GM18867 (cell line): ENCODE measurements at regions not wholly inside any gene's neighbourhood (a gene's known extent, or its start where the extent isn't known, plus 50 kb on each side); places are given as distances from the start of the nearest gene placed in this dataset.

Experiments
- ATAC-seq: cut with Tn5 transposase; IDR thresholded peaks from one replicate; pipeline ENCODE4 v1.9.1; 2021; ENCODE audit warnings: mild to moderate bottlenecking, moderate library complexity; ENCODE audit not compliant: unreplicated experiment

DNA sequence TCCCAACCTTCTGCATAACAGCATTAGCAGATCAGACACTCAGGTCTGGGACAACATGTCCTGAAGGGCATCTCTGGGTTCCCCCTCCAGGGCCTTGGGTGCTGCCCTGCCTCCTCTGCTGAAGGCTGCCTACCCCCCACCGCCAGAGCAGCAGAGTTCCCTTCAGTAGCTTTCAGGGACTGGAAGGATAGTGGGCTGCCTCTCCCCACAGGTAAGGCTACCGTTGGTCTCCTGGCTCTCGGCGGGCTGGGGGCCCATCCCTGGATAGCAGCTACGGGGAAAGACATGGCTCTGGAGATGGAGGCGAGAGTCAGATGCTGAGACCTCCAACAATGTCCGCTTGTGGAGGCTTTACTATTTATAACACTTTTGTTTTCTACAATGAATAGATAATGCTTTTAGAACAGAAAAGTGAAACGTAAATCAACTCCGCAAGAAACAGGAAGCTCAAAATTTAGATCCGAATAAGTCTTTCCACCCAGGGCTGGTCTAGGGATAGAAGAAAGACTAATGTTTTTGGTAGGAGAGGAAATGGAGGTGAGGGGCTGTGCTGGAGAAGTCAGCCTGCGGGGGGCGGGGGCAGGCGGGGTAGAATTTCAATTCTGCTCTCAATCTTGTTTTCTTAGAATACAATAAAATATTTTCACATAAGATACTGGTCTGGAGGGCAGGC is 58.4 kb downstream of the ARL4C start:
- no peak for ATAC-seq

DNA sequence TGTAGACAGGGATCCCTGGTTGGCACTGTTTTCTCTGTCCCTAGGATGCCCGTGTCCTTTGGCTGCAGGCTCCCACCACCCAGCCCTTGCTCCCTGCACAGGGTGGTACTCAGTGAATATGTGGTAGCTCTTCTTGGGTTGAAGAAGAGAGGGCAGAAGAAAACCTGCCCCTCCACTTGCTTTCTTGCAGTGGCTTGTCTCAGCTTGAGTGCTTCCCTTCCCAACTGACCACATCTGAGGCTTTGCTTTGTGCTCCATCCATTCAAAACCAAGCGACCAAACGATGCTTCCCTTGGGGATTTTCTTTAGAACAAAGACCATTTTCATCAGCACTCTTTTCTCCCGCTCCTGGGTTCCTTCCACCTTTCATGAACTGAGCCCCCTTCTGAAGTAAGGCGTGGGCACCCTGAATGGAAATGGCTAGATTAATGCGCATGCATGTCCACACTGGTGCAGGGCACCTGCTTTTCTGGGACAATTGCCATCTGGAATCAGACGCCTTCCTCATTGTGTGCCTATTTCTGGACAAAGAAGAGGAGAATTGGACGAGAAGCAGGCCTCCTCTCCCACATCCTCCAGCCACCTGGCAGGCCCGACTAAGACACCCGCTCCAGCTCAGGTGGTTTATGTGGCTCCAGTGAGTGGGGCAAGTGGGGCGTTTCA is 59.1 kb downstream of the ARL4C start:
- no peak for ATAC-seq

DNA sequence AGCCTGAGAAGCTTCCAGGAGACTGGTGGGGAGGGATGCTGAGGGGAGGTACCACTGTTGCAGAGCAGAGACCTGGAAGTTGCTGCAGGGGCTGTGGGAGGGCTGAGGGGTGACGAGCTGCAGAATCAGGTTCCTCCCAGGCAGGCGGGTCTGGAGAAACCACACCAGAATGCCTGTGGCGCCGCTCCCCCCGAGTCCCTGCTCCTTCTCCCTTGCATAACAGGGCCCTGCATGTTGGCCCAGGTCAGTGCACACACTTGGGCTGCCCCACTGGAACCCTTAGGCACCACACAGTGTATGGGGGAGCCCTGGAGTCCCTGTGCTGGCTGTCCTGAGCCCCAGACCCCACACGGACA is 60.4 kb downstream of the ARL4C start:
- no peak for ATAC-seq

DNA sequence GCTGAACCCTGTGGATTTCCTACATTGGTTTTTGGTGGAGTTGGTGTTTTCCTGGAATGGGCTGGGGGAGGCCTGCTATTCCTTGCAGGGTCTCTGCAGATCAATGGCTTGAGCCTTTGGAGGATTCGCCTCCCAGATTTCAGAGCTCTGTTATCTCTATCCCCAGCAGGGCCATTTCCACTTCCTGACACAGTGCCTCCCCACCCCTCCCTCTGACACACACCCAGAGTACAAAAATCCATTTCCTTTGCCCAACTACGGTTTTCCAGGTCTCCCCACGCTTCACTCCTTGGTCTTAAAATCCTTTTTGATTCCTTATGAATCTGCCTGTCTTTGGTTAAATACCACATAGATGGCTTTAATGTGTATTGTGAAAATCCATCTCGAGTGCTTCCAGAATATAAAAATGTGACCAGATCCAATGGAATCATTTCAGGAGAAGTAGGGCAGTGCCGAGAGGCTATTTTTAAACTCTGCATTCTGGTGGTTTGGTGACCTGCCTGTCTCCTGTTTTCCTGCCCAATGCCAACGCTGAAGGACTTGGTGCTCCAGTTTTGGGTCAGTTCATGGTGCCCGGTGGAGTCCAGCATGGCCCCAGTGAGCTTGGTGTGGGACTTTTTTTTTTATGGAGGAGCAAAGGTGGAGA is 60.9 kb downstream of the ARL4C start:
- ATAC-seq, result no peak

DNA sequence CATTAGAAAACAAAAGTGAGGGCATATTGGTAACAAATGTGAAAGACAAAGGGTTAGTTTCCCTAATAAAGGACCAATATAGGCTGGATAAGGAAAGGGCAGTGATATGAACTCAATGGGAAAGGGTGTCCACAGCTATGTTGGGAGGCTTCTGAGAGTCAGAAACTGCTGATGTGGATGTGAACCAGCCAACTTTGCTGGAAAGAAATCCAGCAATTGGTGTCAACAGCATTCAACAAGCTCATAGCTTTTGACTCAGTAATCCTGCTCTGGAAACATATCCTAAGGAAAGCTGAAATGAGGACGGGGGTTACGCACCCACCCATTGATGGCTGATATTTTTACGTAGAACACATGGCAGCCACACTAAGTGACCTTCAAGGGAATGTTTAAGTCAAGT is 63.7 kb downstream of the ARL4C start:
- ATAC-seq, result no peak

DNA sequence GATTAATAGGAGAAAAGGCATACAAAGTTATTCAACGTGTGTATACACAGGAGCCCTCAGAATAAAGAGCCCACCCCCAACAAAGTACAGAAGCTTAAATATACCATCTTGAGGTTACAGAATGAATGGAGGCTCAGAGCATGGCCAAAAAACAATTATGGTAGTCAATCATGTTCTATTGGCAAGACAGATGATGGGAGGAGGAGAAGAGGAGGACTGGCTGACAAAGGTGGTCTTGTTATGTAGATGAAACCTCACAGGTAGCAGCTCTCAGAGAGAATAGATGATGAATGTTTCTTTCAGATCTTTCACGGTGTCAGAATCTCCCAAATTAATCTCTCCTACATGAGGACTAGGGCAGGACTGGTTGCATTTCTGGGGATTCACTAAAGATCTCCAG is 66.0 kb downstream of the ARL4C start:
- ATAC-seq, result no peak

DNA sequence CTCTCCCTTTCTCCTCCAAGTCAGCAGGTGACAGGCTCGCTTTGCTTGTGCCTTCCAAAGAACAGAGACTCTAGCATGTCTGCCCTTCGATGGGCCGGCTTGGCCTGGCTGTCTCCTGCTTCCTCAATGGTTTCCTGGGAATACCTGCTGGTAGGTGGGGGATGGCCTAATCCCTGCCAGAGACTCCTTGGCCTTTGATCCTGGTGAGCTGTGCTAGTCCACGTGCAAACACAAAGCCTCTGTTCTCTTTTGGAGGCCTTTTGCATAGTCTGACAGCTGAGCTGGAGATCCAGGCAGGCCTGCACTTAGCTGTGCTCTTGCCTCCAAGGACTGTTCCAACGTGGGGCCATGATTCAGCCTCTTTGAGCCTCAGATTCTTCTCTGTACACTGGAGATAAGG is 67.6 kb downstream of the ARL4C start:
- ATAC-seq, result no peak

DNA sequence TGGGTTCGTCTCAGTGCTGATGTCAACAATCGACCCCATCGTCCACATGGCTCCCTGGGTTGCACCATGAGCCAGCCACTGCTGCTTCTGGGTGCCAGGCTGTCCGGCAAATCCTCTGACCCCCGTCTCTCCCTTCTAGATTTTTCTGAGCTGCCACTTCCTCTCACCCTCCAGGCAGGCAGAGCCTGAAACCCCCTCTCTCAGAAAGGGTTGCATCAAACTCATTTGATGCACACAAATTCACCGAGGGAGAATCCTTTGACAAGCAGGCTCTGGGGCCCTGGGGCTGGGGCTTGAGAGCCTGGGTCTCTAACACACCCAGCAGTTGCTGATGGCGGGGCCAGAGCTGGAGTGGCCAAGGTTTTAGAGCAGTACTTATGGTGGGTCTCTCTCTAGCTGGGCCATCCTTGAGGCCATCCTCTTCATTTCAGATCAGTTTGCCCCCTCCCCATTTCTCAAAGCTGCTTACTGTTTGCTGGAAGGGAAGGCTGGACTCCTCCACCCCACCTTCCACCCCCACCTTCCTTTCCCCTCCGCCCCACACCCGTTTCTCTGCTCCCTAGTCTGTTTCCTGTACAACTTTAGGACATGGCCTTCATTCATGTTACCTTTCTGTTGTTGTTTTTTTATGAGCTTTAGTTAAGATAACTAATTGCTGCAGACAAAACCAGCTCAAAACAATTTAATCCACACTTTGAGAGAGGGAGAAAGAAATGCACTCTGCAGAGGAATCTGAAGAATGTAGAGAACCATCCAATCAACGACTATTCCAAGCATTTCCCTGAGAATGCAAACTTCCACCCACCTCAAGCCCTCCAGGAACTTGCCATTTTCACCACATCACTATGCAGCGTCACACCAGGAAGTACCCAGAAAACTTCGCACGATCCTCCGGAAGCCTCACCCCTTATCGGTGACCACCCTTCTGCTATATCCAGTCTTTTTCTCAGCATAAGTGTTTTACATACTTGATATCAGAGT is 69.5 kb downstream of the ARL4C start:
- ATAC-seq, result no peak

DNA sequence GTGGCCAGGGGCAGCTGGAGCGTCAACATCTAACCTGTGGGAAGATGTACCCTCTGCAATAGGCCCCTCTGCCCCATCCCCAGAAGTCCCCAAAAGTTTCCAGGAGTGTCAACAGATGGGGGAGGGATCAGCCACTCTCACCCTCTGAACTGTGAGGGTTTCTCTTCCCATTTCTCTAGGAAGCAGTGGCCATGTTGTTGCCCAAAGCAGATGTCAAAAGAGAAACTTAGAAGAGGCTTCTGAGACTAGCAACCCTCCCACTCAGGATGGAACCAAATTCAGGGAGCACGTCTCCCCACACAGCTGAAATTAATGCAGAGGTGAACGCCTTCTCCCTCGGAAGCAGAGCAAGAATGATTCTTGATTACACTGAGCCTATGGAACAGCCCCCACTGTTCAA is 70.3 kb downstream of the ARL4C start:
- ATAC-seq, result no peak

DNA sequence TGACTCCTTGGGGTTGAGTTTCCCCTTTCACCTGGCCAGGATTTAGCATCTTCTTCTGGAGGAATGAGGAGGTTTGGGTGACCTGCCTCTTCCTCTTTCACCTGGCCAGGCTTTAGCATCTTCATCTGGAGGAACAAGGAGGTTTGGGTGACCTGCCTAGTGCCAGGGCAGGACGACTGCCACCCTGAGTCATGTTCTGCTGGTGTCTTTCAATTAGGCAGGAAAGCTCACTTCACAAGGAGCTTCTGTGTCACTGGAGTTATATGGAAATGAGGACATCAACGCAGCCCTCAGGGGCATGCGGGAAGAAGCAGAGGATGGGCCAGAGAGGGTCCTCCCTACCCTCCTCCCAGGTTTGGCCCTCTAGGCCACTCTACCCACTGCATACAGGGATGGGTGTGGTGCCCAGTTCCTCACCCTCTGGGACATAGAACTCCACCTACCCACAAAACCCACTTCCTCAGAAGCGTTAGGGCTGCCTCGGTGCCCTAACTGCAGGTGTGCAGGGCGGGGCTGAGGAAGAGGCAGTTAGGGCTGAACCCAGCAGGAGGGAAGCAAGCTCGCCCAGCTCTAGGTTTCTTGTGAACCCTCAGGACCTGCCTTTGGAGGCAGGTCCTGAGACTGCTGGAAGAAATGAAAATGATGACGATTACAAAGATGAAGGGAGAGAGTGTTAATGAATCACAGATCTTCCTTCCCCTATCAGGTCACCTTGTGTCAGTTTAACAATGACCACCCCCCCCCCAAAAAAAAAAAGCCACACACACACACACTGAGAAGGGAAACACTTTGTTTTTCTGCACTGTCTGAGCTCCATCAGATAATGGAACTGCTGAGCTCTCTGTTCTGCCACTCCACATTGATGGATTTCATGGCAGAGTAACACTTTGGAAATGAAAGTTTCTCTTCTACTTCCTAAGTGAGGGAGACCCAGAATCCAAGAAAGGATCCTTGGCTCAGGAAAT is 71.0 kb downstream of the ARL4C start:
- peak; percentile 93 for ATAC-seq

DNA sequence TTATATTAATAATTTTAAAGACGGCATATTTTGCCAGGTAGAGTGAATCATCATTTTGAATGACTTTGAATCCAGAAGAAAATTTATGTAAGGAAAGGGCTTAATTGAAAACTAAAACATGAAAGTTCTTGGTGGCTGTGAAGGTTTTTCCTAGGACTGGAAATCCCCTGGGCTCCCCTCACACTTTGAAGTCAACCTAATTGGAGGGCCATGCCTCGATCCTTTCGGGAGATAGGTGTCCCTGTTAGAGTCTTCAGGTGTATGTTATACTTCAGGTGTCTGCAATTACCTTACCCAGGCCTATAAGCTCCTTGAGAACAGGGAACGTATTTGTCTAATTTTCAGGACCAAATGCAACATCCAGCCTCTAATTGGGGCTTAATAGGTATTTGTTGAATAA is 73.0 kb downstream of the ARL4C start:
- ATAC-seq, result no peak

DNA sequence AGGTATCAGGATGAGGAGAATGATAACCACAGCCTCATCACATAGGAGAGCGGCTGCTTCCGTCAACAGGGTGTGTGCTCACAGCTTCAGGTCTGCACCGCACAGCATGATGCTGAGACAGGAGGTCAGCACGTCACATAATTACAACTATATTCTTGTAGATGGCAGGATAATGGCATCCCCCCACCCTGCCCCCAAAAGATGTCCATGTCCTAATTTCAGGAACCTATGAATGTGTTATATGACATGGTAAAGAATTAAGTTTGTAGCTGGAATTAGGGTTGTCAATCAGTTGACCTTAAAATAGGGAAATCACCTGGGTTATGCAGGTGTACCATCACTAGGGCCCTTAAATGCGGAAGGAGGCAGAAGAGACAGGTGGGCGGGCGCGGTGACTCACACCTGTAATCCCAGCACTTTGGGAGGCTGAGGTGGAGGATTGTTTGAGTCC is 73.9 kb downstream of the ARL4C start:
- ATAC-seq, result no peak

DNA sequence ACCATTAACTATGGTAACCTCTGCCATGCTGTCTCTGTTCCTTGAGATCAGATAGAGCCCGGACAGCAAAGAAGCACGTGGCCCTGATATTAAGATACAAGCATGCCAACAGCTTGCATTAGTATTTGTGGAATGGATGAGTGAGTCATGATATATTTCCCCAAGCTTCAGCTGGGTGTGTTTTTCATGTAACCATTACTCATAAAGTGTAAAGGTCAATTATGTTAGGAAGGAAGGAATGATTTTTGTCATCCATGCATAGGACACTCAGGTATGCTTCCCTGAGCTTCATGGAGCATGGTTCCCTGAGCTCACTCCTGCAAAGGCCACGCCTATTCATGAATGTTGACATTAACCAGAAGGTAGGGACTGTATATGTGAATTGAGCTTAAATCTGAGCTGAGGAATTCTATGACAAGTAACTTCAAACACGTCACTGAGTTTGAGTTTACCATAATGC is 74.6 kb downstream of the ARL4C start:
- ATAC-seq, result no peak

DNA sequence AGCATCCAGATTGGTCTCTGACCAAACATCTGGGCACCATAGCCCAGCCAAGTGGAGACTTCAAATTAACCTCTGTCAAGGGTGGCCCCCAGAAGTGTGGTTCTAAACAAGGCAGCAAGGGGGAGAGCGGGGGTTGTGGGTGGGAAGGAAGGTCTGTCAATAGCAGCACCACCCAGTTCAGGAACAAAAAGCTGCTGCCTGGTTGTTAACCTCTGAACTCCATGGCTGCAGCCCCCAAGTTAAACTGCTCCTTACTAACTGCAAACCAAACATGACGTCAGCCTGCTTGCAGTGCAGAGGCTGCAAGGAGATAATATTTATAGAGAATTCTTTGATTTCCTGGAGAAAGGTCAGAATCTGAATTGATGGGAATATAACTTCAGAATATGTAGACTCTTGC is 76.5 kb downstream of the ARL4C start:
- no peak for ATAC-seq

DNA sequence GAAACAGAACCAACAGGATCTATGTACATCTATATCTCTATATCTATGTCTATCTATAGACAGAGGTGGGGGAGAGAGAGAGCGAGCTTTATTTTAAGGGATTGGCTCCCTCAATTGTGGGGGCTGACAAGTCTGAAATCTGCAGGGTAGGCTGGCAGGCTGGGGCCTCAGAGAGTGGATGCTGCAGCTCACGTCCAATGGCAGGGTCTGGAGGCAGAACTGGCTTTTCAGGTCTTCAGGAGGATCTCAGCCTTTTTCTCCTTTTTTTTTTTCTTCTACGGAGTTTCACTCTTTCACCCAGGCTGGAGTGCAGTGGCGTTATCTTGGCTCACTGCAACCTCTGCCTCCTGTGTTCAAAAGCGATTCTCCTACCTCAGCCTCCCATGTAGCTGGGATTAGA is 77.2 kb downstream of the ARL4C start:
- no peak for ATAC-seq

DNA sequence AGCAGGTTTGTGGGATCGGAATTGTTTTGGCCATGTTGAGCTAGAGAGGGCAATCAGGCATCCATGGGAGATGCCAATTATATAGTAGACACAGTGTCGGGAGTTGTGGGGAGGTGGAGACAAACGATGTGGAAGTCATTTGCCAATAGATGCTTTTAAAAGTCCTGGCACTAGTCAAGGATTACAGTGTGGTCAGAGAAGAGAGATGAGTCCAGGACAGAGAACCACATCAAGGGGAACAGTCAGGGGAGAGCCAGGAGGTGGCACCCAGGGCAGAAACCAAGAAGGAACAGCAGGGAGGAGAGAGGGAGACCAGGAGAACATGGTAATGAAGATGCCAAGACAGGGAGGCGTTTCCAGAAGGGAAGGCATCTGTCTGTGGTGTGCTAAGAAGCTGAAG is 81.2 kb downstream of the ARL4C start:
- ATAC-seq, result no peak

DNA sequence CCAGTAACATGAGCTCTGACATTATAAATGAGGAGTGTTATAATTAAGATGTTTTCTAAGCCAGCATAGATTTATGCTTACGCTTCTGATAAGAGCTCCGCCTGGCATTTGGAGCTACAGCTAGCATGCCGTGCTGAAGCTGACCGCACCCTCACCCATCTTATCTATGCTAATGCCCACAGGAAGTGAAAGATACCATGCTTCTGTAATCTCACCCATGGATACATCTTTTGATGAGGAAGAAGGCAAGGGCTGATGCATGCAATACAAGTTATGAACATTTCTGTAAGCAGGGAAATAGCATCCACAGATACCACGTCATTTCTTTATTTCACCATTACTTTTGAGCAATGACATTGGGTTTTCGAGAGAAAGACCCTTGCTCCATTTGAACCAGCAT is 82.3 kb downstream of the ARL4C start:
- ATAC-seq, result no peak

DNA sequence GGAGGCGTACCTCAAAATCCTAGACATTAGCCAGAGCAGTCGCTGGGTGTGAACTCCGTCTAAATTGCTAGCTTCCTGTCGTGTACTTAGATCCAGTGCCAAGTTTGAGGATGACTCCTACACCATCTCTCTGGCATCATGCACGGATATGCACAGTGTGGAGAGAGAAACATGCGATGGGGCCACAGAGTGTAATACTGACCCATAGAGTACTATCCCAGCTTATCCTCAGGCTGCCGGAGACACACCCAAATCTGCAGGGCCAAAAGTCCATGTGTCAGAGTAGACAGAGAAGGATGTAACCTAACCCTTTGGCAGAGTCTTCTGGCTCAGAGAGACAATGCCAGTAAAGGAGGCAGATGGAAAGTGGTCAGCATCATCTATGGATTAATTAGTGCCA is 84.2 kb downstream of the ARL4C start:
- no peak for ATAC-seq

DNA sequence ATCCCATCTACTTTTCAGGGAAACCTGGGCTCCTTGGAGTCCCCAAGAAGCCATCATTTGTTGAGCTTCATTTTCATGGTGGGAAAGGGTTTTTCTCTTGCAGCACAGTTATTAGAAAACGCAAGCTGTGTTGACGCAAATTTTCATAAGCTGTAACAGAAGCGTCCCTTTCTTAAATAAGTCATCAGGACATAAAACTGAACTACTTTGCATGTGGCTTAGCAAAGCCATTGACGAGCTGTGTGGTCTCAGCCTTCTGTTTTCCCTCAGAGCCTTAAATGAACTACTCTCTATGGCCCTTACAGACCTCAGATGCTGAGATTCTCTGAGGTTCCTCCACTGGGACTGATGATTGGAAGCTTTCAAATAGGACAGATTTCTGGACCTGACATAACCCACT is 85.1 kb downstream of the ARL4C start:
- ATAC-seq, result peak; percentile 96

DNA sequence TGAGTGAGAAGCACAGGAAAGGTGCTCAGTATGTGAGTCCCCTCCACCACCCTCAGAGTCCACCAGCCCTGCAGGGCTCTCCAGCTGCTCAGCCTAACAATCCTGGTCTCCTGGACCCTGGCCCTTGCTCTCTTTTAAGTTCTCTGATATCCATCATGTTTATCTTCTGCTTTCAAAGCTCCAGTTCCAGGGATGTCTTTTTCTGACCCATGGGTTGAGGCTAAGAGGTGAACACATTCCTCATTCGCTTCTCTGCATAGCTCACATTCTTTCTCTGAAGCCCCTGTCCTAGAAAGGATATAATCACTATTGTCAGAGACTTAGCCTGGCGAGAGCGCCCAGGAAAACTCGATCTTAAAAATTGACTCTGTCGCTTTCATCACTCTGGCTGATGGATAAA is 86.4 kb downstream of the ARL4C start:
- no peak for ATAC-seq
